GM19328 (cell line): ENCODE measurements at regions not wholly inside any gene's neighbourhood (a gene's known extent, or its start where the extent isn't known, plus 50 kb on each side); places are given as distances from the start of the nearest gene placed in this dataset.
"Not testable (repeated sequence)": the region's sequence is repeated elsewhere in the genome, so short reads cannot be mapped to it uniquely, and the experiment has no call there.

Experiments
- ATAC-seq: cut with Tn5 transposase; IDR thresholded peaks from one replicate; pipeline ENCODE4 v1.9.1; 2021; ENCODE audit warnings: mild to moderate bottlenecking, moderate library complexity; ENCODE audit not compliant: unreplicated experiment

DNA sequence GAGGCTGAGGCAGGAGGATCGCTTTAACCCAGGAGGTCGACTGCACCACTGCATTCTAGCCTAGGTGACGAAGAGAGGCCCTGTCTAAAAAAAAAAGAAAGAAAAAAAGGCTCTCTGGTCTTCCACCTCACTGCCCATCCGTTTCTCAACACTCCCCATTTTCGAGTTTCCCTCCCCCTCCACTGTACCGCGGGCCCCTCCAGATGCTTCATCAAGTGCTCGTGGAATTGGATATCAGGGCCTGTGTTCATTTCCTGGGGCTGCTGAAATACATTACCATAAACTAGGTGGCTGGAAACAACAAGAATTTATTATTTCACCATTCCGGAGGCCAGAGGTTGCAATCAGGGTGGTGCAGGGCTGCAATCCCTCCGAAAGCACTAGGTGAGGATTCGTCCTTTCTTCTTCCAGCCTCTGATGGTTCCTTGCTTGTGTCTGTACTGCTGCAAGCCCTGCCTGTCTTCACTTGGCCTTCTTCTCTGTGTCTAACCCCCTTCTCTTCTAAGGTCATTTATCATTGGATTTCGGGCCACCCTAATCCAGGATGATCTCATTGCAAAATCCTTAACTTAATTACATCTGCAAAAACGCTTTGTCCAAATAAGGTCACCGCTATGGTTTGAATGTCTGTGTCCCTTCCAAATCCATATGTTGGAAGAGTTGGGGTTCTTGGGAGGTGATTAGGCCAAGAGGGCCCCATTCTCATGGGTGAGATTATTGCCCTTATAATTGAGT is 135.1 kb downstream of the CRLF3 start:
- ATAC-seq = not testable (repeated sequence)

DNA sequence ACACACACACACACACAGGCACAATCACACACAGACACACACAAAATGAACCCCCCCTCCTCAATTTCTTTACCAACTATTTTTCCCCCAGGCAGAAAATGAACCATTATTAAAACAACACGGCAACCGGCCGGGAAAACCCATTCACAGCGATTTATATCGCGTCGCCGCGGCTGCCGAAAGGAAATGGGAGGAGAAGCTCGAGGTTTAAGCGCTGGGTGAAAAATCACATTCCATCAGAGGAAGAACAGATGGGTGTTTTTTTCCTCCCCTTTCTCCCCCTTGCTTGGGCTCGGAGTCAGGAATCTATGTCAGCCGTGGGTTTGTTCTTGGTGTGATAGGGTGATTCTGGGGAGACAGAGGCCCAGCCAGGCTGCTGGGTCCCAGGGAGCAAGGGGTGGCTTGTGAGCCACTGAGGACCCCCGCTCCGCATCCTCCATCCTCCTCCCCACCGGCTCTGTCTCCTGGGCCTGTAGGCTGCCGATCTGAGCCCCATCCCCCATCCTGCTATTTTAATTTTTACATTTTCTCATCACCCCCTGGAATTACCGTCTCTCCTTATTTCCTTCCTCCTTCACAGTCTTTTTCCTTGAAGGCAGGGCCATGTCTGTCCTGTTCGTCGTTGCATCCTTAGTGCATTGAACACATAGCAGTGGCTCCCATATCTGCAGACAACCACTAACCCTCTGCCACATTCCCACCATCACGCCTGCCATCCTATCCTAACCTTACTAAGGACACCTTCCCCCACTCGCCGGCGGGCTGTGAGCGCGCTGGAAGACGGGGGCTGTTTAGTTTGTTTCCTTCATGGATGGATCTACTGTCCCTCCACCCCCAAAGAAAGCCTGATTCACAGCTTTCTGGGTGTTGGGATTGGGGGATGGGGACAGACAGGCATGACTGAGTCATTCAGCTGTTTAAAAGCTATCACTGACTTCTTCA is 137.7 kb downstream of the CRLF3 start:
- ATAC-seq = not testable (repeated sequence)

DNA sequence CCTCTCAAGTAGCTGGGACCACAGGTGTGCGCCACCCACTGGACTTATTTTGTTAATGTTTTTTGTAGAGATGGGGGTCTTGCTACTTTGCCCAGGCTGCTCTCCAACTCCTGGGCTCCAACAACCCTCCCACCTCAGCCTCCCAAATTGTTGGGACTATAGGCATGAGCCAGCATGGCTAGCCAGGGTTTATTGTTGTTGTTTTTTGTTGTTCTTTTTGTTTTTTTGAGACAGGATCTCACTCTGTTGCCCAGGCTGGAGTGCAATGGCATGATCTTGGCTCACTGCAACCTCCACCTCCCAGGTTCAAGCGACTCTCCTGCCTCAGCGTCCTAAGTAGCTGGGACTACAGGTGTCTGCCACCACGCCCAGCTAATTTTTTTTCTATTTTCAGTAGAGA is 142.2 kb downstream of the CRLF3 start:
- ATAC-seq = not testable (repeated sequence)

DNA sequence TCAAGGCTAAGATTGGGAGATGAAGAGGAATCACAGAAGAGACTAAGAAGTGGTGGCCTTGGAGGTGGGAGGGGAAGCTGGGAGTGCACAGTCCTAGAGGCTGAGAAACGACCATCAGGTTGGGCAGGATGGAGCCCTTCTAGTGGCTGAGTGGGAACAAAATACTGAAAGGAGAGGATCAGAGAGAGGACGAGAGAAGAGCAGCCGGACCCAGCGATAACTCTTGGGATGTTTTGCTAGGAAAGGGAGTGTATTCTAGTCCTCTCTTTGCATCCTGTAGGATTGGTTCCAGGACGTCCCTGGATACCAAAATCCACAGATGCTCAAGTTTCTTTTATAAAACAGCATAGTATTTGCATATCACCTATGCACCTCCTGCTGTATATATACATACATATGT is 143.8 kb downstream of the CRLF3 start:
- not testable (repeated sequence) for ATAC-seq

DNA sequence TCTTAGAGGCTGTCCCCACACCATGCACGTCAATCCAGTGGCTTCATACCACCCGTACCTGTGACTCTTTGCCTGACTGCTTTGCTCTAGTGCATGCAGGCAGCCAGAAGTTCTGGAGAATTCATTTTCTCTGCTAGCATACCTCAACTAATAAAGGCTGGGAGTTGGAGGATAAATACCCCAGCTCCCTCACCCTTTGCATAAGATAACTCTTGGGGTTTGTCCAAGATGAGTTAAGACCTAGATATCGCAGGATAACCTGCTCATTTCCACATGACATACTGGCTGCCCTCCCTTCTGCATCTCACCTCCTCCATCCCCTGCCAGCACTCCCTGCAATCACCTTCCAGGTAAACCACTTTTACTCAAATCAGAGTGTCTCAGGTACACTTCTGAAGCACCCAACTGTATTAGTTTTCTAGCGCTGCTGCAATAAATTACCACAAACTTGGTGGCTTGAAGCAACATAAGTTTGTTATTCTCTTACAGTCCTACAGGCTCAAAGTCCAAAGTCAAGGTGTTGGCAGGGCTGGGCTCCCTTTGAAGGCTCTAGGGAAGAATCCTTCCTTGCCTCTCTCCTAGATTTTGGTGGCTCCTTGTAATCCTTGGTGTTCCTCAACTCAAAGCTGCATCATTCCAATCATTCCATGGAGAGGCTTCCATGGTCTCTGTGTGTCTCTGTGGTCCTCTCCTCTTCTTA is 146.8 kb downstream of the CRLF3 start:
- no peak for ATAC-seq

DNA sequence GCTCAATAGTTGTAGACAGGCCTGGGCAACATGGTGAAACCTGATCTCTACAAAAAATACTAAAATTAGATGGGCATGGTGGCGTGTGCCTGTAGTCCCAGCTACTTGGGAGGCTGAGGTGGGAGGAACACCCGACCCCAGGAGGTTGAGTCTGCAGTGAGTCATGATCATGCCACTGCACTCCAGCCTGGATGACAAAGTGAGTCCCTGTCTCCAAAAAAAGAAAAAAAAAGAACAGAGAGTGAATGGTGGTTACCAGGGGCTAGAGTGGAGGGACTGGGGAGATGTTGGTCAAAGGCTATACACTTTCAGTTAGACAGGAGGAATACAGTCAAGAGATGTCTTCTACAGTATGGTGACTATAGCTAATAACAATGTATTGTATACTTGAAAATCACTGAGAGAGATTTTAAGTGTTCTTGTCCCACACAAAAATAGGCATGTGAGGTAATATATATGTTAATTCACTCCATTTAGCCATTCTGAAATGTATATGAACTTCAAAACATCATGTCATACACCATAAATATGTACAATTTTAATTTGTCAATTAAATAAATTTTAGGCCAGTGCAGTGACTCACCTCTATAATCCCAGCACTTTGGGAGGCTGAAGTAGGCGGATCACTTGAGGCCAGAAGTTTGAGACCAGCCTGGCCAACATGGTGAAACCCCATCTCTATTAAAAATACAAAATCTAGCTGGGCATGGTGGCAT is 148.6 kb downstream of the CRLF3 start:
- ATAC-seq = not testable (repeated sequence)

DNA sequence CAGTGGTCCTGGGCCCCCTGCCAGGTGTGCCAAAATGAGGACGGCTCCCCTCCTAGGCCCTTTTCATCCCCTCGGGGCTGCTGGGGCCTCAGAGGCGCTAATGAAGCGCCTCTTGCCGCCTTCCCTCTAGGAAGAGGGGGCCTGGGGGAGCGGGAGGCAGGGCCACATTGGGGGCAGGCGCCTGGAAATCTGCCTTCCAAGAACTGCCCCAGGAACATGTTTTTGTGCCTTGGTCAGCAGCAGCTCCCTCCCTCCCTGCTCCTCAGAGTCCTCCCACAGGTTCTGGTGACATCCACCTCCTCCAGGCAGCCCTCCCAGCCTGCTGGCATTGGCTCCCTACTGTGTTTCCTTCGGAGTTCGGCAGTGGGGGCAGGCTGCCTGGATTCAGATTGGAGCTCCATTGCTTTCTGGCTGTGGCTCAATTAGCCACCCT is 155.3 kb downstream of the CRLF3 start:
- ATAC-seq = not testable (repeated sequence)

DNA sequence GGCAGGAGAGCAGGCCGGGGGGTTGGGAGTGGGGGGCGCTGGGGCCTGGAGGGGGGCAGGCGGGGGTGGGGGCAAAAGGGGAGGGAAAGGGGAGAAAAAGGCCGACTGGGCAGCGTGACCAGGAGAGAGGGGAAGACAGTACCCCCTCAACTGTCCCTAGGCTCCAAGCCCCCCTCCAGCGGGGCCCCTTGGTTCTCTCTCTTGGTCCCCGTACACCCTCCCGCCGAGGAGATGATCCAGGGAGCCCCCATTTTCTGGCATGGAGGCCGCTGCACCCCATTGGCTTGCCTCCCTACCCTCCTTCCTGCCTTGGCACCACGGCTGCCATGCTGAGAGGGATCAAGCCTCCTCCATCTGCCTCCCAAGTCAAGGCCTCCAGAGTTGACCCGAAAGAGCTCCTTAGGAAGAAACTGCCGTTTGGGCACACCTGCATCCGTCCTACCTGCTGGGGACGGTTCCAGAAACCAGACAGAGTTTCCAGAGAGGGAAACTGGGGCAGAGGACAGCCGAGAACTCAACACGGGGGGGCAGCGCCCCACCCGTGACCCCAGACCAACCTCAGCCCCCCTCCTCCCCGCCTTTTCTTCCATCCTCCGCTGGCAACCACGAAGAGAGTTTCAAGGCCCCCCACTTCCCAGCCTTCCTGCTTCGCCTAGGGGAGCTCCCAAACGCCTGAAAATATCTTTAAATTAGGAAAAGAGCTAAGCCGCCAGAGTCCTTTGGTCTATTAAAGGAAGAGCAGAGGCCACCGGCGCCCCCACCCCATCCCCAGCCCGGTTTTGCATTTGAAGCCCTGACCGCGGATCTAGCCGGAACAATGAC is 155.9 kb downstream of the CRLF3 start:
- ATAC-seq = not testable (repeated sequence)

DNA sequence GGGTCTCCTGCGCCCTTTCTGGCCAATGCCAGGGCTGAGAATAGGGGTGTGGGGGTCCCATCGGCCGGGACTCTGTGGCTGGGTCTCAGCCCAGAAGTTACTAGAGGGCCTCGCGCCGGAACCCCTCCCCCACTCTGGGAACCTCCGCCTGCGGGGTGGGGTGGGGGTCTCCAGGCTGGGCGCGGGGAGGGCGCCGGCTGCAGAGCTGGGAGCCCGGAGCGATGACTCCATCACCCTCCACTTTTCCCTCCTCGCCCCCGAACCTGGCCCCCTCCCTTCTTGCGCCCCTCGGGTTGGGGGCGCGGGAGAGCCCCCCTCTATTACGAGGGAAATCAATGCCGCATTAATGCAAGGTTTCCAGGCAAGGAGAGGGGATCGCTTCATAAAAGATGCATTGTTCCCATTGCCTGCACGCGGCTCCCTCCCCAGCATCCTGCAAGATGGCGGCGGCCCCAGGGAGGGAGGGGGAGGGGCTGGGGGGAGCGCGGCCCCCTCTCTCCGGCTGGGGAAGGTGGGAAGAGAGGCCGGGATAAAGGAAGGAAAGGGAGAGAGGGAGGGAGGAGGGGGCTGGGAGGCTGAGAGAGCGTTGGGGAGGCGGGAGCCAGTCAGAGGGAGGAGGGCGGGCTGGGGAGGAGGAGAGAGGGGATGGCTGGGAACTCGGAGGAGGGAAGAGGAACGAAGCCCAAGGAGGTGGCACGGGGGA is 156.7 kb downstream of the CRLF3 start:
- ATAC-seq = not testable (repeated sequence)

DNA sequence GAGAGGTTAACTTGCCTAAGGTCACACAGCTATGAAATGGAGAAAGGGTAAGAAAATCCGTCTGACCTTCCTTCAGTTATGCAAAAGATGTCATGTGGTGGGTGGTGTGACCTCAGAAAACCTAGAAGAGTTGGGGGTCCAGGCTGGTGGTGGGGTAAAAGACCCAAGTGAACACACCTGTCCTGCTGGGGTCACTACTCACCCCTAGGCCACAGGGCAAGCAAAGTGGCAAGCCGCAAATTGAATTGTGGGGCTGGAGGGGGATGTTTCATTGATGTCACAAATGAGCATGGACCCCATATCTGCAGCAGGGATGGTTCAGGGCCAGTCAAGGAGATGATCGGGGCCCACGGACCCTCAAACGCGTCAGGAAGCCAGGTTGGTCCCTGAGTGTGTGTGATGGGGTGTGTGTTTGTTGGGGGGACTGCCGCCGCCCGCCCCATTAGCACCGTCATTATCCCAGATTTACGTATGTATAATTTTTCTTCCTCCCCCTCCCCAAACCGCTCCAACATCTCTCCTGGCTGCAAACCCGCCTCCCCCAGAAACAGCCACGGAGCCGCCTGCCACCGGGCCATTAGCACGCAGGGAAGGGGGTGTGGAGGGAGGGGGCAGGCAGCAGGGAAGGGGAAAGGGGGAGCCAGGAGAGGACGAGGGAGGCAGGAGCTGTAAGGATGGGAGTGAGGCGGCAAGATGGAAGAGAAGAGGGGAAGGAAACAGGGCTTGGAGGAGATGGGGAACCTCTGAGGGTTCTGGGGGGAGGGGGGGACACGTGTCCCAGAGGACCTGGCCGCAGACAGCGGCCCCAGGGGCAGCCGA is 157.4 kb downstream of the CRLF3 start:
- not testable (repeated sequence) for ATAC-seq

DNA sequence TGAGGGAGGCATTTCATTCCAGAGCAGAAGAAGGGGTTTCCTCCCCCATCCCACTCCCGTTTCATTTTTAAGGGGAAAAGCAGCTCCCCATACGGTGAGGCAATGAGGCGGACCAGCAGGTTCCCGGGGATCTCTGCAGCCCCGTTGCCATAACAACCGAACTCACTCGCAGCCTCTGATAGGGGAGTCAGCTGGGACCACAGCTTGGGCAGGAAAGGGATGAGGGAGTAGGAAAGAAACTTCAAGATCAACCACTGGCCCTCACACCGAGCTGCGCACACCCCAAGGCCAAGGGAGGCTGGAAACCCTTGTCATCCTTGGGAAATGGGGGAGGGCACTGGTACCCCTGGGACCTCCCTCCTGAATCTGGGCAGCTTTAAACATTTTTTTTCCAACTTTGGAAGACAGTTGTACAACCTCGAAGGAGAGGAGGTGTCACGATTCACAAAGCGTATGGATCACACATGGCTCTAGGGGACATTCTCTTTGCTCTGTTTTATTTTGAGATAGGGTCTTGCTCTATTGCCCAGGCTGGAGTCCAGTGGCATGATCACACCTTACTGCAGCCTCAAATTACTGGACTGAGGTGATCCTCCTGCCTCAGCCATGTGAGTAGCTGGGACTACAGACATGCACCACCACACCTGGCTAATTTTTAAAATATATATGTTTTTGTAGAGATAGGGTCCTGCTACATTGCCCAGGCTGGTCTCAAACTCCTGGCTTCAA is 160.6 kb downstream of the CRLF3 start:
- not testable (repeated sequence) for ATAC-seq

DNA sequence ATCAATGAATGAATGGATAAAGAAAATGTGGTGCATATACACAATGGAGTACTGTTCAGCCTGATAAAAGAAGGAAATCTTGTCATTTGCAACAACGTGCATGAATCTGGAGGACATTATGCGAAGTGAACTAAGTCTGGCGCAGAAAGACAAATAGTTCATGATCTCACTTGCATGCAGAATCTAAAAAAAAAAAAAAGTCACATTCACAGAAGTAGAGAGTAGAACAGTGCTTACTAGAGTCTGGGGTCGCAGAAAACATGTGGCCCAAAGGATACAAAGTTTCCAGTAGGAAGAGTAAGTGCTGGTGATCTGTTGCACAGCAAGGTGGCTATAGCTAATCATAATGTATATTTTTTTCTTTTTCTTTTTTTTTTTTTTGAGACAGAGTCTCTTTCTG is 167.3 kb downstream of the CRLF3 start:
- ATAC-seq = not testable (repeated sequence)

DNA sequence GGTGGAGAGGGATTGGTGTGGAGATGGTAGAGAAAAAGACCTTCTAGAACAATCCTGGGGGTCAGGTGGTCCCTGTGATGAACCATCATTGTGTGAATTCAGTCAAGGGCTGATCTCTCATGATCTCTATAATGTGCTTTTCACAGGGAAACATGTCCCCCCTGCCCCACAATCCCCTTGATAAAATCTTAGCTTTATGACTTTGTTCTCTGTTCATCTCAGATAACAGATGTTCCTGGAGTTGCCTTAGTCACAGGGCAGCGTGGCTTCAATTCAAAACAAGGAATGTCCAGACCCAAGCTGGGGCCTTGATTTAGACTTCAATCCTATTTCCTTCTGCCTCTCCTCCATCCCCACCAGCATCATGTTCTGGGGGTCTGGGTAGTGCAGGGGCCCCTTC is 171.5 kb downstream of the CRLF3 start:
- not testable (repeated sequence) for ATAC-seq

DNA sequence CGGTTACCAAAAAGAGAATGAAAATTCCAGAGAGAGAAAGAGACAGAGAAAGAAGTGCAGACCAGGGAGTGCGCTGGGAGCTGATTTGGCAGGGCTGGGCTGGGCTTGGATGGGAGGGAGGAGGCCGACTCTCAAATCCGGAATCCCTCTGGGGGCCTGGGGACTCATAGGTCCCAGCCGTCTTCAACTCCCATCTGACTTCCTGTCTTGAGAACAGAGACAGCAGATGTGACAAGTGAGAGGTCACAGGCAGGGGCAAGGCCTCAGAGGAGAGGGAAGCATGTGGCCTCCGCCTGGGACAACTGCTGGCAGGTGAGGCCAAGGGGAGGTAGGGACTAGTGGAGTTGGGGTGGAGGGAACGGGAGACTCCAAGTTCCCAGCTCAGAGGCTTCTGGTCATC is 172.9 kb downstream of the GOSR1 start:
- ATAC-seq = not testable (repeated sequence)

DNA sequence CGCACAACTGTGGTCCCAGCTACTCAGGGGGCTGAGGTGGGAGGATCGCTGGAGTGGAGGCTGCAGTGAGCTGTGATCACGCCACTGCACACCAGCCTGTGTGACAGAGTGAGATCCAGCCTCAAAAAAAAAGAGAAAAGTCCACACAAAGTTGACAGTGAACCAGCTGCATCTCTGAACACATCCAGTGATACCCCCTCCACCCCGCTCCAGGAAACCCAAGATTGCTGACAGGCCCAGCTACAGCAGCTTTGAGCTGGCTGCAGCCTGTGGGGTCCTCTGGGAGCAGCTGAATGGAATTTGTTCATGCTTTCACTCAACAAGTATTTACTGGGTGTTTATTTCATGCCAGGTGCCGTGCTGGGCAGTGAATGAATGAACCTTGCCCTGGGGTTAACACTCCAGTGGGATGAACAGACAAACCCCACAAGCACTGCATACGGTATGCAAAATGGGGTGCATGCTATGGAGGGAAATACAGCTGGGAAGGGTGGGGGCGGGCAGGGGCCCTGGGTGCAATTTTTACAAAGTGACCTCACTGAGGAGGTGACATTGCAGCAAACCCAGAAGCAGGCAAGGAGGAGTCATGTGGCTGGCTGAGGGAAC is 170.9 kb downstream of the GOSR1 start:
- not testable (repeated sequence) for ATAC-seq

DNA sequence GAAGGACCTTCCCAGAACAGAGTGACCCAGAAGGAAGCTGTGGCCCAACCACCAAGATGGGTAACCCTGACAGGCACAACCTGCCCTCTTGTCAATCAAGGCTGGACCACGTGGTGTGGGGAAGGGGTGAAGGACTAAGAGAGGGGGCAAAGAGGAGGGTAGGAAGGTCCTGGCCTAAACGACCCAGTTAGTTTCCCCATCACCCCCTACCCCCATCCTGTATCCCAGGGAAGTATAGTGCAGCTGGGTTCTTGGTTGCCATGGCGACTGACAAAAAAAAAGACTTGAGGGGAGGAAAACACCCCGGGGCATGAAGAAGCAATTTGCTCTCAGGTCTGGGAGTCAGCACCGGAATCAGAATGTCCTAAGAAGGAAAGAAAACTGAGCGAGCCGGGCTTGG is 168.7 kb downstream of the GOSR1 start:
- ATAC-seq = not testable (repeated sequence)

DNA sequence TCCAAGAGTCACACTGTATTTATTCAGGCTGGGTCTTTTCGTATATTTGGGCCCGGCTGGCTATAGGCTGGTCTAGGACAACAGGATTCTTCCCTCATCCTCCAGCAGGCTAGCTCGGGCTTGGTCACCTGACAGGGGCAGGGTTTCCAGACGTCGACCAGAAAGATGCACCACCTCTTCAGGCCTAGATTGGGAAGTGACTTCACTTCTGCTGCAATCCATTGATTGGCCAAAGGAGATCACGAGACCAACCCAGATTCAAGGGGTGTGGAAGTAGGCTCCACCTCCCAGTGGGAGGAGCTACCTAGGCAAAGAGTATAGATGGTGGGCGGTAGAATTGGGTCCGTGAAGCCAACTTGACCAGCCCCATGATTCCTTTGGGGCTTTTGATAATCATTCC is 167.5 kb downstream of the GOSR1 start:
- ATAC-seq = not testable (repeated sequence)
